Right lobe of liver (tissue), 4 donors: ENCODE measurements at regions not wholly inside any gene's neighbourhood (a gene's known extent, or its start where the extent isn't known, plus 50 kb on each side); places are given as distances from the start of the nearest gene placed in this dataset.

ENCODE experiments used
- POLR2A ChIP-seq: fragments of 450-650 bp; IDR thresholded peaks from one replicate; pipeline ENCODE4 v1.6.1; 2017; ENCODE audit warnings: antibody characterized with exemption, mild to moderate bottlenecking
- TF ChIP-seq, protein P1 (sequence below), 4 donors: fragments of 200-600 bp in 3 of 4; fragments of 450-650 bp in 1 of 4; IDR thresholded peaks; one replicate each; pipeline versions ENCODE4 v1.5.1 to v1.8.0; 2016 to 2022; ENCODE audit warnings: antibody characterized with exemption in 4 of 4, mild to moderate bottlenecking in 2 of 4
- donor health status: DM: no; HTN: no; CAD: no.
- donor health status: DM: no; HTN: no; CAD: no.
- donor health status: DM: no; HTN: yes; CAD: no.

DNA sequence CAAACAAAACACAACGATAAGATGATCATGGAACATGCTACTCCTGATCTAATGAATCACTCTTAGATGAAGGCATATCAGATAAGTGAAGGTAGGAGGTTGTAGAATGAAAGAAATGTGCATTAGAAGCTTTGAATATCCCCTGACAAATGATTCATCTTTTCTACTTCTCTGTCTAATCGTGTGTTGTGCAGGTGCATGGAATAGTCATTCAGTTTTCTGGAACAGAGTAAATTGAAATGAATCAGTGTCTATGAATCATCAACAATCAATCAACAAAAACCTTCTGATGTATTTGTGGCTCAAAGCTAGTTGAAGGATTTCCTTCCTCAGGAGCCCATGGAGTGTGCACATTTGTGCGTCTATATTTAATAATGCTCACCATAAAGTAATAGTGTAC, 1290.4 kb upstream of the PCDH20 start:
- TF ChIP-seq, protein P1, sequence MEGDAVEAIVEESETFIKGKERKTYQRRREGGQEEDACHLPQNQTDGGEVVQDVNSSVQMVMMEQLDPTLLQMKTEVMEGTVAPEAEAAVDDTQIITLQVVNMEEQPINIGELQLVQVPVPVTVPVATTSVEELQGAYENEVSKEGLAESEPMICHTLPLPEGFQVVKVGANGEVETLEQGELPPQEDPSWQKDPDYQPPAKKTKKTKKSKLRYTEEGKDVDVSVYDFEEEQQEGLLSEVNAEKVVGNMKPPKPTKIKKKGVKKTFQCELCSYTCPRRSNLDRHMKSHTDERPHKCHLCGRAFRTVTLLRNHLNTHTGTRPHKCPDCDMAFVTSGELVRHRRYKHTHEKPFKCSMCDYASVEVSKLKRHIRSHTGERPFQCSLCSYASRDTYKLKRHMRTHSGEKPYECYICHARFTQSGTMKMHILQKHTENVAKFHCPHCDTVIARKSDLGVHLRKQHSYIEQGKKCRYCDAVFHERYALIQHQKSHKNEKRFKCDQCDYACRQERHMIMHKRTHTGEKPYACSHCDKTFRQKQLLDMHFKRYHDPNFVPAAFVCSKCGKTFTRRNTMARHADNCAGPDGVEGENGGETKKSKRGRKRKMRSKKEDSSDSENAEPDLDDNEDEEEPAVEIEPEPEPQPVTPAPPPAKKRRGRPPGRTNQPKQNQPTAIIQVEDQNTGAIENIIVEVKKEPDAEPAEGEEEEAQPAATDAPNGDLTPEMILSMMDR (IDR thresholded peaks at IDR 0.05) = no peak
- TF ChIP-seq POLR2A = no peak
